GM18508 (cell line): ENCODE measurements at regions not wholly inside any gene's neighbourhood (a gene's known extent, or its start where the extent isn't known, plus 50 kb on each side); places are given as distances from the start of the nearest gene placed in this dataset.

Experiments used
- ATAC-seq: cut with Tn5 transposase; IDR thresholded peaks from one replicate; pipeline ENCODE4 v1.9.1; 2021; ENCODE audit warnings: moderate number of reproducible peaks; ENCODE audit not compliant: insufficient read depth, unreplicated experiment

DNA sequence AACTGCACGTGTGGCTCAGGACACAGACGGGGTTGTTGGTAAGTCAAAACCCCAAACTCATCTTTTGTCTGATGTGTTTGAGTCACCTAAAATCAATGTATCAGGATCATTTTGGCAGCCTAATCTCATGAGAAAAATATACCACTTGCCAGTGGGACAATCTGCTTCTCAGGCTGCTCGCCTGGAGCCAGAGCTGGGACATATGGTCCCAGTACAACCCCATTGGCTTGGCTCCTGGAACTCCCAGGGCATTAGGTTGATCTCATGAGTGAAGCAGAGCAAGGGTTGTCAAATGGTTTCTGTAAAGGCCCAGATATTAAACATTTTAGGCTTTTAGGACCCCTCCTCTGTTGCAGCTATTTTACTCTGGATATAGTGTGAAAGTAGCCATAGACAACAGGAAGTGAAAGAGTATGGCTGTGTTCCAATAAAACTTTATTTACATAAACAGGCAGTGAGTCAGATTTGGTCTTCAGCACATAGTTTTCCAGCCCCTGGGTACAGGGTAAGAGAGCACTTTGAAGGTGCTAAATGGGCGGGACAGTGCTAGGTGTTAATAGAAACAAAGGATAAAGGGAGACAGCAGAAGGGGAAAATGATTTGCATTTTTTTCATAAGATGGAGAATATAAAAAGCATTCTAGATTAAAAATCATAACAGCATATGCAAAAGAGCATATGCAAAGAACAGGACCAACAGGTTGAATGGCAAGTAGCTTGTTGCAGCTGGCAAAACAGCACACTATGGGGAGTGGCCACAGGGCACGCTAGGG lies 290.8 kb downstream of the KCNS3 start:
- ATAC-seq, result no peak

- ATAC-seq, result no peak
Measured at GRCh38 chr2:18167871-18168270, 289.4 kb downstream of the KCNS3 start.

DNA sequence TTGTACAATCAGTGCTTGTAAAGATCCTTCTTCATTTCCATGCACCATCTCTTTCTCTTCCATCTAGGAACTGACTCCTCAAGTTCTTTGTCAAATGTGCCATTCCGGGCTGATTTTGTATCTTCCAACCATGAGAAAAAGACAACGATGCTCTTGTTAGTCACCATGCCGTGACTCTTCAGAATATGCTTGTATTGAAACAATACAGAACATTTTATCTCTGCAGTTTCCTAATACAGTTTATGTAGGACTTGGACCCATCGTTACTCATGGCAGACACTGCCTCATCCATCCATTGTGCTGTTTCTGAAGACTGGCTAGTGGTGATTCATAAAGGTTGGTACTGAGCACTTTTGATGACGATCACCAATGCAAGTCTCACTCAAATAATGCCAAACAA lies 283.2 kb downstream of the KCNS3 start:
- ATAC-seq, result no peak

DNA sequence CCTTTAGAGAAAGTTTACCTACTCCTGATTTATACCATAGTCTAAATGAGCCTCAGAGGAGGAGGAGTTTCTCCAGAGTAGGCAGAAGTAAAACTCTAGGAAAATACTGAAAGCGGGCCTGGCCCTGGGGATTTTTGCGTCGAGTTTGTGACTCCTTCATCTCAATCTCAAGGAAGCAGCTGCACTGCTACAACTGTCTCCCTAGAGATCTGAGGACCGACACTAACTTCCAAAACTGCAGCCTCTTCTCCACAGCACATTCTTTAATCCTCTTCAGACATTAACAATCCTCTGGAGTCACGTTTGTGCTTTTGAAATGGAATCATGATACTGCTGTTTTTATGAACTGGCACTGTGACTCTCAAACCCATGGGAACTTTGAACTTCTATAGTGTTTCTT lies 281.4 kb downstream of the KCNS3 start:
- no peak for ATAC-seq

- ATAC-seq, result no peak
Measured at GRCh38 chr2:18156421-18156820, 278.0 kb downstream of the KCNS3 start.

- no peak for ATAC-seq
Measured at GRCh38 chr2:18156002-18156401, 277.5 kb downstream of the KCNS3 start.

DNA sequence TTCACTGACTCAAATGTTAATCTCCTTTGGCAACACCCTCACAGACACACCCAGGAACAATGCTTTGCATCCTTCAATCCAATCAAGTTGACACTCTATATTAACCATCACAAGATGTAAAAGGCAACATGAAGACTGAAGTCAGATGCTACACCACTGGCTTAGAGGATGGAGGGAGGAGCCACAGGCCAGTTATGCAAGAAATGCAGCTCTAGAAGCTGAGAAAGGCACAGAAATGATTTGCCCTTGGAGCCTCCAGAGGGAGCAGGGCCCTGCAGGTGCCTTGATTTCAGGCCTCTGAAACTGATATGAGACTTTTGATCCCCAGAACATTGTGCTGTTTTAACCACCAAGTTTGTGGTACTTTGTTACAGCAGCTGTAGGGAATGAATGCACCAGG lies 276.3 kb downstream of the KCNS3 start:
- ATAC-seq, result no peak

DNA sequence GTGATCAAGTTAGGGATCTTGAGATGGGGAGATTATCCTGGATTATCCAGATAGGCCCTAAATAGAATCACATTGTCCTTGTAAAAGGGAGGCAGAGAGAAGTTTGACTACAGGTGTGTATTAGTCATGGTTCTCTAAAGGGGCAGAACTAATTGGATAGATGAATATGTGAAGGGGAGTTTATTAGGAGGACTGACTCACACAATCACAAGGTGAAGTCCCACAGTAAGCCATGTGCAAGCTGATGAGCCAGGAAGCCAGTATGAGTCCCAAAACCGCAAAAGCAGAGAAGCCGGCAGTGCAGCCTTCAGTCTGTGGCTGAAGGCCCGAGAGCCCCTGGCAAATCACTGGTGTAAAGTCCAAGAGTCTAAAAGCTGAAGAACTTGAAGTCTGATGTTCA lies 275.8 kb downstream of the KCNS3 start:
- ATAC-seq, result no peak

DNA sequence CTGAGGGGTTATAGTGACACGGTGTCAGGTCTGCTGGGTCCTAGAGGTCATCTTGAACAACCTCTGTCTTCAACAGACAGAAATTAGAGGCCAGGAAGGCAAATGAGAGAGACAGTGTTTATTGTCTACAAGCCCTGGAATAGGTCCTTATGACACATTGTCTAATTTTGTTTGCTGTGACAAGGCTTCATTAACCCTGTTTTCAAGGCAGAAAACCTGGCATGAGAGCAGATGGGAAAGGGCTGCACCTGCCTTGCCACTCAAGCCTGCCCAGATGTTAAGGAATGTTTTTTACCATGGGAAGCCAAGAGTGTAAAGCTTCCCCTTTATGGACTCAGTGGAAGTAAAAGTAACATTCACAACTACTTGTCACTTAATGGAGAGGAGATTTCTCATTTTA lies 275.3 kb downstream of the KCNS3 start:
- no peak for ATAC-seq

DNA sequence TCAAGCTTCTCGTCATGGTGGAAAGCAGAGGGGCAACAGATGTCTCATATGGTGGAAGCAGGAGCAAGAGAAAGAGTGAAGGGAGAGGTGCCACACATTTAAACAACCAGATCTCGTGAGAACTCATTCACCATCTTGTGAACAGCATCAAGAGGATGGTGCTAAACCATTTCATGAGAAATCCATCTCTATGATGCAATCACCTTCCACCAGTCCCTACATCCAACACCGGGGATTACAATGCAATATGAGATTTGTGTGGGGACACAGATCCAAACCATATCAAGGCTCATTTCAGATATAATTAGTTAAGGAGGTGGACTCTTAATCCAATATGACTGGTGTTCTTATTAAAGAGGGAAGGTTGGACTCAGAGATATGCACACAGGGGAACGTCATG lies 272.8 kb downstream of the KCNS3 start:
- no peak for ATAC-seq

DNA sequence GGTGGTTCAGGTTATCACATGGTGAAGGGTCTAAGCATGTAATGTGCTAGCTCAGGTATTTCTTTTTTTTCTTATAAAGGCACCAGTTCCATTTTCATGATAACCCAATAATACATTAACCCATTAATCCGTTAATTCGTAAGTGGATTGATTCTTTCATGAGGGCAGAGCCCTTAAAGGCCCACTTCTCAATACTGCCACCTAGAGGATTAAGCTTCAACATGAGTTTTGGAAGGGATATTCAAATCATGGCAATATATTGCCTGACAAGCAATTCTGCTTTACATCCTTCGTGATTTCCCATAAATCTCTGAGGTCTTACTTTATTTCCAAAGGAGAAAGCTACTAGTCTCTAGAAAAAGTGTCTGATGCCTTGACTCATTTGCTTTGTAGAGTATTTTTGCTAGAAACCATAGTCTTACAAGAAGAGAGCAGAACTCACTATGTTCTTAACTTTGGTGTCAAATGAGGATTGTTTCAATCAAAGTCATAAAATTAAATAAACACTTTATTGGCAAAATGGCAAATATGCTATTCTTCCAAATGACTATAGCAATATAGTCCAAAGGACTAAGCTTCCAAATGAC lies 271.3 kb downstream of the KCNS3 start:
- ATAC-seq, result no peak

DNA sequence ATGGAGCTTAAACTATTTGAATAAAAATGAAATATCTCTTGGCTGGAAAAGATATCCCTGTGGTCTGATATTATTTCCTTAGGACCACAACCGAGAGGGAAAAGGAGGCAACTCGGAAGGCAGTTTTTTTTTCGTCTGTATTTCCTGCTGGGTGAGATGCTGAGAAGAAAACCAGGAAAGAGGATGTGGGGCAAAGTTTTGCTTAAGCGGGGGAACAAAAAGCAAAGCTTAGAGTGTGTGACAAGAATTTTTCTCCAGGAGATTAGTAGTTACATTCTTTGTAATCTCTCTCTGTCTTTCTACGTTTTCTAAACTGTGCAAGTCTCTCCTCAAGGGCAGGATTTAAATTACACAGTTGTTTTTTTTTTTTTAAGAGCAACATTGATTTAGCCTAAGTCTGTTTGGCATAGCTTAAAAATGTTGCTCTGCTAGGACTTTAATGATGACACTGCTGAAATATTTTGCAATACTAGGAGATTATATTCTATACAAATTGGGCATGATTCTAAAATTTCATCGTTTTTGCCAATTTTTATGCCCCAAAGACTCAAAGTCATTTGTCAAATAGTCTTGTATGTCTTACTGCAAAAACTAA lies 258.5 kb downstream of the KCNS3 start:
- ATAC-seq, result no peak

DNA sequence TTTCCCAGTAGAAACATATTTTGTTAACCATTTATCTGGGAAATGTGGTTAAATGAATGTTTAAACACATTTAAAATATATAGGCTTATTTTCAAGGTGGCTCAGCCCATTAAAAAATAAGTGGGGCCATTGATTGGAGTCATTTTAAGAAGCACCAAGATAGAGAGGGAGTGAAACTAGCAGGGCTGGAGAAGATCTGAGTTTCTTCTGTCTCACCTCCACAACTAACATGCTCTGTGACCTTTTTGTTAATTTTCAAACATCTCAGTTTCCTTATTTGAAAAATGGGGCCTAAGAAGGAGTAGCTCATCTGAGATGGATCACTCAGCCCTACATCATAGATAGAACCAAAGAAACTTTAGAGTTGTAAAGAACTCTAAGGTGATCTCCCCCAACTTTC lies 254.8 kb downstream of the KCNS3 start:
- no peak for ATAC-seq

GRCh38 chr2:18132697-18133096 lies 254.2 kb downstream of the KCNS3 start:
- no peak for ATAC-seq

DNA sequence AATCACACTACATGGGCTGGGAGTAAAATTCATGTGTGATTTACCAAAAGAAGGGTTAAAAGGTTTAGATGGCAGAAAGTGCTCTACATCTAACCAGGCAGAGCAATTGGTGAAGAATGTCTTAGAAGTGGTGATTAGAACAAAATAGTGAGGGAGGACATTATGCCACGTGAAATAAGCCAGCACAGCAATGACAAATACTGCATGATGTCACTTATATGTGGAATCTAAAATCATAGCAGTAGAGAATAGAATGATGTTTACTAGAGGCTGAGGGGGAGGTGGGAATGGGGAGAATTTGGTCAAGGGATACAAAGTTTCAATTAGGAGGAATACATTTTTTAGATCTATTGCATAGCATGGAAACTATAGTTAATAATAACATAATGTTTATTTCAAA lies 253.3 kb downstream of the KCNS3 start:
- no peak for ATAC-seq

- ATAC-seq, result no peak
Measured at GRCh38 chr2:18129348-18129747, 250.9 kb downstream of the KCNS3 start.

DNA sequence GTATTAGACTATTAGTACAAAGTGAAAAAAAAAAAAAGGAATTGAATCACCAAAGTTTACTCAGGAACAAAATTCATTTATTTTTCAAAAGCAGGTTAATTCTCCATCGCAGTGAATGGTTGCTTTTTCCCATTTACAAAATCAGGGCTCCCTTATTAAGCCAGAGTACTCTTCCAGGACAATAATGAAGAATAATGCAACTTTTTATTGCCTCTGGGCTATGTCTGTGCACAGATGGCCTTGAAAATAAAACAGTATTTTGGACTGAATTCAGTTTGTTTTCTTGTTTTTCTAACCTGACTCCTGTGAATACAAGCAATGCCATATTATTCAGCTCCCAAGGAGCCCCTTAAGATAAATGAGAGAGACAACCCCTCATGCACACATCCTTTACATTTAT lies 246.8 kb downstream of the KCNS3 start:
- ATAC-seq, result no peak

- ATAC-seq, result no peak
Measured at GRCh38 chr2:18124116-18124835, 245.8 kb downstream of the KCNS3 start.

GRCh38 chr2:18123577-18123976 lies 245.1 kb downstream of the KCNS3 start:
- ATAC-seq, result no peak

GRCh38 chr2:18123211-18123570 lies 244.7 kb downstream of the KCNS3 start:
- no peak for ATAC-seq

GRCh38 chr2:18122544-18123210 lies 244.2 kb downstream of the KCNS3 start:
- no peak for ATAC-seq
